Adrenal gland (tissue), 9 donors: ENCODE measurements at regions not wholly inside any gene's neighbourhood (a gene's known extent, or its start where the extent isn't known, plus 50 kb on each side); places are given as distances from the start of the nearest gene placed in this dataset.

Experiments
- DNase-seq, 7 donors: peaks; one replicate each; pipeline ENCODE4 v3.0.0-alpha.2; 2019 to 2020
- H3K27ac ChIP-seq, 5 donors: fragments of 200-600 bp; sonication (generic) in 4 of 5; 1 replicate in 3 of 5; 2 replicates in 2 of 5; pipeline versions ENCODE4 v1.5.1 to v1.8.0; 2016 to 2020; ENCODE audit warnings: mild to moderate bottlenecking in 1 of 5
- H3K27me3 ChIP-seq: fragments of 200-600 bp; 2 replicates; pipeline ENCODE4 v1.8.0; 2021
- H3K36me3 ChIP-seq, 2 donors: fragments of 200-600 bp; replicated peaks in 1 of 2; 1 replicate in 1 of 2; 2 replicates in 1 of 2; pipeline versions ENCODE4 v1.5.1 to v1.8.0; 2018 to 2022
- H3K4me1 ChIP-seq, 2 donors: fragments of 200-600 bp; replicated peaks in 1 of 2; 1 replicate in 1 of 2; 2 replicates in 1 of 2; pipeline versions ENCODE4 v1.5.1 to v1.8.0; 2018 to 2021
- H3K4me3 ChIP-seq, 4 donors: fragments of 200-600 bp; sonication (generic) in 3 of 4; one replicate each; pipeline ENCODE4 v1.5.1; 2016 to 2018
- H3K9me3 ChIP-seq, 3 donors: fragments of 200-600 bp; sonication (generic) in 1 of 3; replicated peaks in 1 of 3; 1 replicate in 2 of 3; 2 replicates in 1 of 3; pipeline versions ENCODE4 v1.5.1 to v1.8.0; 2016 to 2021
- POLR2A ChIP-seq, 2 donors: fragments of 450-650 bp; IDR thresholded peaks; one replicate each; pipeline ENCODE4 v1.6.1; 2017; ENCODE audit warnings: antibody characterized with exemption in 2 of 2, mild to moderate bottlenecking in 2 of 2, moderate library complexity in 1 of 2
- WGBS, 4 donors: extraction: QIAGEN DNeasy Blood & Tissue Kit in 2 of 4; methylation state at CpG; one replicate each; pipeline versions ENCODE4 v1.1.5 to v1.1.7; 2013 to 2017; 5-methylcytosine and 5-hydroxymethylcytosine counted together
- intact Hi-C, 2 donors: fragments of 100-400 bp; cut with DNase I; formaldehyde crosslinking; loops; one replicate each; pipeline versions ENCODE4 v1.14.1 to v1.15.0; 2022 to 2023
- TF ChIP-seq, protein P1 (sequence below), 6 experiments: fragments of 450-650 bp in 4 of 6; fragments of 200-600 bp in 2 of 6; sonication (generic) in 1 of 6; IDR thresholded peaks; 1 replicate in 5 of 6; 2 replicates in 1 of 6; pipeline versions ENCODE4 v1.5.1 to v1.8.0; 2016 to 2021; ENCODE audit warnings: antibody characterized with exemption in 6 of 6, mild to moderate bottlenecking in 2 of 6, moderate library complexity in 1 of 6
- donor health status: healthy with polysubstance abuse.
- donor health status: Bipolar disorder and iron deficiency.
- donor health status: DM: yes; HTN: yes; CAD: no.
- donor health status: DM: no; HTN: no; CAD: no.
- donor health status: DM: no; HTN: no; CAD: no.

DNA sequence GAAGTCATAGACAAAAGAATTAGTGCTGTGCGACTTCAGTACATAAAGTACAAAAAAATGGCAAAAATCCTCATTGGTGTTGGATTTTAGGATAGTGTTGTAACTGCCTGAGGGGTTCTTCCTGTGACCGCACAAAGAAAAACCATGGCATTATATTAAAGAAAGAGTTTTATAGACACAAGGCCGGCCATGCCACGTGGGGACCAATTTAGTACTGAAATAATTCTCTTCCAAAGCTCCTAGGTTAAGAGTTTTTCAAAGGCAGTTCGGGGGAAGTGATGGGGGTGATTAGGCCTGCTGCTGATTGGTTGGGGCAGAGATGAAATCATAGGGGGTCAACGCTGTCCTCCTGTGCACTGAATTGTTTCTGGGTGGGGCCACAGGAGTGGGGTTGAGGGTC is 150.9 kb upstream of the EEA1 start:
- no peaks in the 10 kb centered on the region for H3K9me3 ChIP-seq
- intact Hi-C loops = no loop called here
- TF ChIP-seq POLR2A (IDR thresholded peaks at IDR 0.05) = no peak
- TF ChIP-seq, protein P1, sequence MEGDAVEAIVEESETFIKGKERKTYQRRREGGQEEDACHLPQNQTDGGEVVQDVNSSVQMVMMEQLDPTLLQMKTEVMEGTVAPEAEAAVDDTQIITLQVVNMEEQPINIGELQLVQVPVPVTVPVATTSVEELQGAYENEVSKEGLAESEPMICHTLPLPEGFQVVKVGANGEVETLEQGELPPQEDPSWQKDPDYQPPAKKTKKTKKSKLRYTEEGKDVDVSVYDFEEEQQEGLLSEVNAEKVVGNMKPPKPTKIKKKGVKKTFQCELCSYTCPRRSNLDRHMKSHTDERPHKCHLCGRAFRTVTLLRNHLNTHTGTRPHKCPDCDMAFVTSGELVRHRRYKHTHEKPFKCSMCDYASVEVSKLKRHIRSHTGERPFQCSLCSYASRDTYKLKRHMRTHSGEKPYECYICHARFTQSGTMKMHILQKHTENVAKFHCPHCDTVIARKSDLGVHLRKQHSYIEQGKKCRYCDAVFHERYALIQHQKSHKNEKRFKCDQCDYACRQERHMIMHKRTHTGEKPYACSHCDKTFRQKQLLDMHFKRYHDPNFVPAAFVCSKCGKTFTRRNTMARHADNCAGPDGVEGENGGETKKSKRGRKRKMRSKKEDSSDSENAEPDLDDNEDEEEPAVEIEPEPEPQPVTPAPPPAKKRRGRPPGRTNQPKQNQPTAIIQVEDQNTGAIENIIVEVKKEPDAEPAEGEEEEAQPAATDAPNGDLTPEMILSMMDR (IDR thresholded peaks at IDR 0.05) = no peak
- H3K4me1 ChIP-seq = no peaks in the 10 kb centered on the region
- 86 to 89% (median 87%) methylated on average over 6 of the region's 6 CpGs for WGBS, 4 donors
- H3K27me3 ChIP-seq = no peaks in the 10 kb centered on the region
- no peak overlapping the region for H3K4me3 ChIP-seq
- no peak overlapping the region for H3K27ac ChIP-seq
- no peak for DNase-seq
- H3K36me3 ChIP-seq = no peaks in the 10 kb centered on the region

DNA sequence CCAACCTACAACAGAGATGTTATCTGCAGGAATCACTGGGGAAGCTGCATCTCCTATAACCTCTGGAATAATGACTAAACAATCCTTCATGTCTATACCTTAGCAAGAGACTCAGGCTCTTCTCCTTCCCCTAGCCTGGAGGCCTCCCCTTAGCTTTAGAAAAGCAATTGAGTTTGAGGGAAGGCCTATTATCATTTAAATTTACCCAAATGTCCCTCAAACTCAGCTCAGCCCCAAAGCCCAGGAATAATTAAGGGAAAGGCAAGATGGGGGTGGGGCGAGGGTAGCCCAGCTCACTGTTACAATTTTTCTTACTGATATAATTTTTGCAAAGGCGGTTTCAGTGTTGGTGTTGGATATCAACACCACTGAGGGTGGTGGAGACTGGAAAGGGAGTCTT is 151.4 kb upstream of the EEA1 start:
- intact Hi-C loops = no loop called here
- Histone ChIP-seq H3K4me3 (no peak overlapping the region), H3K4me1 (no peaks in the 10 kb centered on the region), H3K27ac (no peak overlapping the region), H3K9me3 (no peaks in the 10 kb centered on the region), H3K27me3 (no peaks in the 10 kb centered on the region), H3K36me3 (no peaks in the 10 kb centered on the region)
- TF ChIP-seq, protein P1 (IDR thresholded peaks at IDR 0.05) = no peak
- TF ChIP-seq POLR2A (IDR thresholded peaks at IDR 0.05) = no peak
- WGBS, 4 donors = 47 to 82% (median 64%) methylated on average over 2 of the region's 2 CpGs
- no peak for DNase-seq

DNA sequence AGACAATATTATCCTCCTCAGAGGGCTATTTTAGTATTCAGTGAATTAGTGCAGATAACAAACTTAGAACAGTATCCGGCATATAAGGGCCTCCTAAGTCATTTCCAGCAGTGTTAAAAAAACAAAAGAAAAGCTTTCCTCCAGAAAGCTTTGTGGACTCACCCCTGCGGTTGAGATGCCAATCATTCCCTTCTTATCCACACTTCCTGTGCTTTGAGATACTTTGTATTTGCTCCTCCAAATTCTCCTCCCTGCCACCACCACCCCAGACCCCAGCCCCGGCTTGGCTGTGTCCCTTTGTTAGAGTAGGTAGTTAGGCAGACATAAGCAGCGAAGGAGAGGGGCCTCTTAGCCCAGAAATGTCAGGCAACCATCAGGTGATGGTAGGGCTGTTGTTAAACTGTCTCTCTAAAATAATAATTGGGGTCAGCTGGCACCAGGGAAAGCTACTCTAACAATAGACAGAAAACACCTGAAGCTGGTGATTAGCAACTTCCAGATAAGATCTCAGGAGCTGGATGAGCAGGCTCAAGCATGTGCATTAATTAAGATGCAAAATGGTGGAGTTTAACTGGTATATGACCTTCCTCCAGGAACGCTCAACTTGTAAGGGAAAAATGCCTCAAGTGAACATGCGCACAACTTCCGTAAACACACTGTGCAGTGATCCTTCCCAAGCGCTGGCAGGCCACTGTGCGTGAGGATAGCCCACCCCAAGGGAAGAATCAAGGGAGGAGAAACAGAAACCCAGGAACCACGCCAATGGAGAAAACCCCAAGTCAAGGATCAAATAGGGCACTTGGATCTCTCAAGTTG is 152.1 kb upstream of the EEA1 start:
- no peak overlapping the region for H3K4me3 ChIP-seq
- 81 to 94% (median 87%) methylated on average over 9 to 10 of the region's 10 CpGs for WGBS, 4 donors
- no peak for DNase-seq
- no peaks in the 10 kb centered on the region for H3K27me3 ChIP-seq
- no peak for TF ChIP-seq POLR2A (IDR thresholded peaks at IDR 0.05)
- TF ChIP-seq, protein P1 (IDR thresholded peaks at IDR 0.05) = no peak
- intact Hi-C loops = no loop called here
- no peaks in the 10 kb centered on the region for H3K9me3 ChIP-seq
- no peak overlapping the region for H3K27ac ChIP-seq
- no peaks in the 10 kb centered on the region for H3K4me1 ChIP-seq
- H3K36me3 ChIP-seq = no peaks in the 10 kb centered on the region

DNA sequence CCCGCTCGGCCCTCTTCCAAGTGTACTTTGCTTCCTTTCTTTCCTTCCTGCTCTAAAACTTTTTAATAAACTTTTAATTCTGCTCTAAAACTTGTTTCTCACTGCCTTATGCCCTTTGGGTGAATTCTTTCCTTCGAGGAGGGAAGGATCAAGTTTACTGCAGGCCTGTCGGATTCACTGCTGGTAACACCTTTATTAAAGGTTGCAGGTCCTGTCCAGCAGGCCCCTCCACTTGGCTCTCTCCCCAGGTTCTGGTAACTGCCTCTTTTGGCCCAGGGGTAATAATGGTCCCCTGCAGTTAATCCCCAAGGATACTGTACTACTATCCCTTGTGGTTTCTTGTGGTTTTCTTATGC is 152.7 kb upstream of the EEA1 start:
- no peaks in the 10 kb centered on the region for H3K27me3 ChIP-seq
- no peaks in the 10 kb centered on the region for H3K9me3 ChIP-seq
- no peak for DNase-seq
- no peaks in the 10 kb centered on the region for H3K4me1 ChIP-seq
- no peak for TF ChIP-seq POLR2A (IDR thresholded peaks at IDR 0.05)
- TF ChIP-seq, protein P1 (IDR thresholded peaks at IDR 0.05) = no peak
- no peak overlapping the region for H3K27ac ChIP-seq
- intact Hi-C loops = no loop called here
- H3K36me3 ChIP-seq = no peaks in the 10 kb centered on the region
- H3K4me3 ChIP-seq = no peak overlapping the region
- 95 to 99% (median 97%) methylated on average over 4 of the region's 4 CpGs for WGBS, 4 donors
